Astrocyte of the cerebellum (primary cell): ENCODE measurements at regions not wholly inside any gene's neighbourhood (a gene's known extent, or its start where the extent isn't known, plus 50 kb on each side); places are given as distances from the start of the nearest gene placed in this dataset.

Source experiments
- DNase-seq: peaks from one replicate; pipeline ENCODE4 v3.0.0-alpha.2; 2011; ENCODE audit warnings: low read depth
- H3K4me3 ChIP-seq: 2 replicates; pipeline ENCODE4 v1.5.1; 2011; ENCODE audit warnings: mild to moderate bottlenecking, low read depth, low read length, moderate library complexity
- CTCF ChIP-seq: IDR thresholded peaks from 2 replicates; pipeline ENCODE4 v1.5.1; 2012; ENCODE audit warnings: low read length, low read depth, moderate library complexity, mild to moderate bottlenecking; ENCODE audit errors: missing control alignments
- in situ Hi-C: cut with HindIII; loops from 2 replicates; pipeline ENCODE4 v1.10.0; 2017; ENCODE audit warnings: low sequenced_read_pairs

DNA sequence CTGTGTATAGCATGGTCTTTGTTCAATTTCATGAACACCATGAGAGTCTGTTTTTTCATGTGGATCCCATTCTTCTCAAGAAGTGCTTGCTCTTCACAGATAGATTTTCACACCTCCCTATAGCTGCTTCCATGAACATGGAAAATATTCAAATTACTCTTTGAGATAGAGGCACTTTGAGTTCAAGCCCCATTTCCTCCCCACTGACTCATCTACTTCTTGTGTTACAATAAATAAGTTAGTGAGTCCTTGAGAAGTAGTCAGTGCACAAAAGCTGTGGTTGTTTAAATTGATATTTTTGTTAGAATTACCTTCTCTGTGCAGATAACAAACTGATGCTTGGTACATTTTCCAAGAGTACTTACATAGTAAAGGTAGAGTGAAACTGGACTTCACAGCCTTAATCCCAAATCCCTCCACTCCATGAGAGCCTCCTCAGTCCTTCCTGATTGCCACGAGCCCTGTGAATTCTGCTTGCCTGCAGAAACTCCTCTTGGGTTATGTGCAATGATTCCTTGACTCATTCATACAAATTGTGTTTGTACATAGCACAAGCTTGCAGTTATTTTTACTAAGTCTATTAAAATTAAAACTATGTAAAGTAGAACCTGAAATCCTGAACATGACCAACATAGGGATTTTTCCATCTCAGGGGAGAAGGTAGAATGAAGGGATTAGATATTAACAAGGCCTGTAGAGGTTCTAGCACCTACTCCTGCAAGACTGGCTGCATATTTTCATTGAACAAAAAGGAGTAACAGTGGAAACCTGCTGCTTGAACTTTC, 496.2 kb downstream of the TNS3 start:
- H3K4me3 ChIP-seq, result no peak overlapping the region
- in situ Hi-C loops, result loop anchor here (25.0 kb wide), 1 partner anchor 723 kb away; no protein-coding TSS in a partner anchor
- DNase-seq, result no peak
- no peak for TF ChIP-seq CTCF

DNA sequence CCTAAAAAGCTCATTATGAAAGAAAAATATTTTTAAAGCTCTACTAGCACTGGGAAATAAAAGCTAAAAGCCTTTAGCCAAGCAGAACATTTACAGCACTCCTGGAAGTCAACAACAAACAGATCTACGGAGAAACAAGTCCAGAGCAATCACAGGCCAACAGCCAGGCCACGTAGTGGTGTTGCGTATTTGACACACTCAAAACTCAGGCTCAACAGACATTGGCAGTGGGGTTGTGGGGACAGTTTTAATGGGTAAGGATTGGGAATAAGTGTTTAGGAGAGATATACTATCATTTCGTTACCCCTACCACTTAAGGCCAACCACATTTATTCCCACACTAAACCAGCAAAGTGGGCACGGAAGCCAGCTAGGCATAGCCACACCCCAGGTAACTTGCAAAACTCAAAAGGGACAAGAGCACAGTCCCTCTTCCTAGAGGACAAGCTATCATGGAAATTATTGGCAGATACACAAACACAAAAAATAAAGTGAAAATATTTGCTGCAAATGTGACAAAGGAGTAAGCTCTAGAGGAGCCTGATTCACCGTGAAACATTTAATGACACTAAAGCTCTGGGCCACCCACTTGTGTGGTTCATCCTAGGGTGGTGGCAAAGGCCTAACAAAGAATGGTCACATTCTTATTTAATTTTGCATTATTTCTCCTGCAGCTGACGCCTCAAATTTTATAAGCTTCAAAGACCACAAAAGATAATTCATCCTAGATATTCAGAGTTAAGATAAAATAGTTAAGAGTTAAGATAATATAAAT, 498.2 kb downstream of the TNS3 start:
- in situ Hi-C loops, result loop anchor here (25.0 kb wide), 1 partner anchor 721 kb away; no protein-coding TSS in a partner anchor
- DNase-seq, result no peak
- no peak overlapping the region for H3K4me3 ChIP-seq
- no peak for TF ChIP-seq CTCF

DNA sequence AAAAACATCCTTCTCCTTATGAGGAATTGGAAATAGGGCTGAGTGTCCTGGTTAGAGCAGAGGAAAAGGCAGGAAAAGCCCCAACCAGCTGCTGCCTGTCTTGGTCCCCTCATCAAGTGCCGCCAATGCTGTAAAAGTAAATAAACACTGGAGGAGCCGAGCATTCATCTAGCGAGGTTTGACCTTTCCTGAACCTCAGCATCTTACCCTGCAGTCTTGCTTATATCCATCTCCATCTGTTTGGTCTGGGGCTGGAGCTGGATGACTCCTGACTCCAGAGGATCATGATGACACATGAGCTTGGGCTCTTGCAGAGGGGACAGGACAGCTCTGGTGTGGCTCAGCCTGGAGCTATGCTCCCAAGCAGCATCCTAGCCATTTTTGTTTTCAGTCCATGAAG, 501.1 kb downstream of the TNS3 start:
- in situ Hi-C loops, result loop anchor here (25.0 kb wide), 1 partner anchor 719 kb away; no protein-coding TSS in a partner anchor
- H3K4me3 ChIP-seq, result no peak overlapping the region
- no peak for DNase-seq
- TF ChIP-seq CTCF, result no peak

DNA sequence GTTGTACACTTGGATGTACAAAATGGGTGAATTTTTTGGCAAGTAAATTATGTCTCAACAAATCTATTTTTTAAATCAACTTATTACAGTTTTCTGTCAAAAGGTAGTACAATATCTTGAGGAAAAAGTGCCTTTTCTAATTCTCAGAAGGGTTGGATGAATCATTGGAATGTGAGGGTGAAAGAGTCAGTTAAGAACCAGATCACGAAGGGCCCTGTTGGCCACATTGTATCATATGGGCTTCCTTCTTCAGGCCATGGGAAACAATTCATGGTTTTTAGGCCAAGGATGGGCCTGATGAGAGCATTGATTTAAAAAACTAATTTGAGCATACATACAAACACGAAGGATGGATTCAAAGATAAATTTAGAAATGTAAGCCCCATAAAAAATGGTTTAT, 503.7 kb downstream of the TNS3 start:
- H3K4me3 ChIP-seq, result no peak overlapping the region
- no peak for TF ChIP-seq CTCF
- DNase-seq, result no peak
- in situ Hi-C loops, result loop anchor here (25.0 kb wide), 1 partner anchor 716 kb away; no protein-coding TSS in a partner anchor

DNA sequence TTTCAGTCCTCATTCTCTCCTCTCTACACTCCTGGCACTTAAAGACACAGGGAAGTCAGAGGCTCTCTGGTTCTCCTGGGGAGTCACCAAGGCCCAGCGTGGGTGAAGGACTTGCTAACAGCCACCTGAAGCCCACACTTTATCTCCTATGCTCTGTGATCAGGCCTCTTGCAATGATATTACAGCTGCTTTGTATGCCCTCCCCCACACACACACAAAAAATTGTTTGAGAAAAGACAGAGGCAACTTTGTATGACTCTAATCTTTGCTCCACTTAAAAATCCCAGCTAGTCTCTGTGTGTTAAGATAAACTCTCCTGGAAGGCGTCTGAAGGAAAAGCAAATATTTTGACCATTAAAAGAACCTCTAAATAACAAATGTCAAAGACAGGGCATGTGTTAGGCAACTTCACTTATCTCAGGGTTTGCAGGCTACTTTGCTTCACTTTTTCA, 507.2 kb downstream of the TNS3 start:
- in situ Hi-C loops, result loop anchor here (25.0 kb wide), 1 partner anchor 712 kb away; no protein-coding TSS in a partner anchor
- no peak overlapping the region for H3K4me3 ChIP-seq
- DNase-seq, result no peak
- TF ChIP-seq CTCF, result no peak

- H3K4me3 ChIP-seq, result no peak overlapping the region
- no peak for DNase-seq
- no peak for TF ChIP-seq CTCF
- in situ Hi-C loops, result no loop called here
Observed at GRCh38 chr7:47073284-47073683, 508.6 kb downstream of the TNS3 start.
